HCT116 (cell line): ENCODE measurements at regions not wholly inside any gene's neighbourhood (a gene's known extent, or its start where the extent isn't known, plus 50 kb on each side); places are given as distances from the start of the nearest gene placed in this dataset.

Experiments used
- ATAC-seq: fragments of 200-7000 bp; cut with Tn5 transposase; 2 replicates; pipeline ENCODE4 v1.9.1; 2020; ENCODE audit warnings: mild to moderate bottlenecking, moderate library complexity
- BruUV-seq: library from RNA; stranded (reverse); fragments of 400-500 nt; replicated peaks from 2 replicates; lab custom pipeline; 2021; lab: Mats Ljungman, UMichigan
- CTCF ChIA-PET: fragments of 300-600 bp; sonication (Branson Sonifier 250); formaldehyde crosslinking; loops from one replicate; lab custom pipeline; 2021; ENCODE audit warnings: antibody characterized with exemption; lab: Charles Lee
- POLR2A ChIA-PET: fragments of 300-600, 350-600 bp; sonication (Branson Sonifier 250); formaldehyde crosslinking; loops from one replicate; lab custom pipeline; 2021; ENCODE audit warnings: antibody characterized with exemption; lab: Charles Lee
- RAD21 ChIA-PET, 2 experiments: fragments of 300-600 bp; sonication (Branson Sonifier 250); formaldehyde crosslinking; loops; one replicate each; lab custom pipeline; 2023; ENCODE audit warnings: low total read pairs in 2 of 2; ENCODE audit not compliant: uncharacterized antibody in 2 of 2, unreplicated experiment in 2 of 2, low non-redundant PET in 1 of 2; lab: Charles Lee
- DNase-seq: peaks from one replicate; pipeline ENCODE4 v3.0.0-alpha.2; 2010; ENCODE audit warnings: low read depth, low spot score
- H2AFZ ChIP-seq: fragments of 200-600 bp; shearing (Covaris generic), sonication (generic); 2 replicates; pipeline ENCODE4 v1.6.1; 2017; ENCODE audit warnings: low read depth, mixed run types, mixed read lengths, antibody characterized with exemption, low read length; ENCODE audit not compliant: poor library complexity, severe bottlenecking
- H3K27ac ChIP-seq: 2 replicates; pipeline ENCODE4 v1.5.1; 2012; ENCODE audit warnings: low read depth, low read length
- H3K27me3 ChIP-seq: fragments of 200-600 bp; sonication (generic); 2 replicates; pipeline ENCODE4 v1.6.1; 2016; ENCODE audit warnings: mixed run types, low read length, mixed read lengths; ENCODE audit not compliant: insufficient read depth
- H3K36me3 ChIP-seq, 2 experiments: fragments of 200-500 bp in 1 of 2; fragments of 200-600 bp in 1 of 2; sonication (Bioruptor generic) in 1 of 2; sonication (generic) in 1 of 2; 2 replicates each; pipeline versions ENCODE4 v1.5.1 to v1.6.1; 2014 to 2016; ENCODE audit warnings: low read length in 2 of 2, inconsistent platforms in 1 of 2, mixed read lengths in 1 of 2, mixed run types in 1 of 2; ENCODE audit not compliant: insufficient read depth in 2 of 2, control insufficient read depth in 1 of 2
- H3K4me1 ChIP-seq, 2 experiments: fragments of 200-600 bp in 1 of 2; sonication (generic) in 1 of 2; 2 replicates each; pipeline versions ENCODE4 v1.5.1 to v1.6.1; 2012 to 2017; ENCODE audit warnings: low read length in 2 of 2, inconsistent platforms in 1 of 2, mild to moderate bottlenecking in 1 of 2, mixed read lengths in 1 of 2, mixed run types in 1 of 2, moderate library complexity in 1 of 2; ENCODE audit not compliant: insufficient read depth in 2 of 2, control insufficient read depth in 1 of 2
- H3K4me2 ChIP-seq: fragments of 200-600 bp; sonication (generic); 2 replicates; pipeline ENCODE4 v1.6.1; 2017; ENCODE audit warnings: mixed run types, low read length, mixed read lengths
- H3K4me3 ChIP-seq, 2 experiments: fragments of 200-600 bp in 1 of 2; sonication (generic) in 1 of 2; replicated peaks in 1 of 2; 2 replicates each; pipeline ENCODE4 v1.5.1; 2011 to 2016; ENCODE audit warnings: low read length in 2 of 2, control low read depth in 1 of 2, low read depth in 1 of 2, mild to moderate bottlenecking in 1 of 2, mixed read lengths in 1 of 2, mixed run types in 1 of 2
- H3K79me2 ChIP-seq: fragments of 200-600 bp; sonication (generic); 2 replicates; pipeline ENCODE4 v1.6.1; 2017; ENCODE audit warnings: mild to moderate bottlenecking, mixed run types, low read length, moderate library complexity, mixed read lengths; ENCODE audit not compliant: insufficient read depth
- H3K9ac ChIP-seq: fragments of 200-600 bp; sonication (generic); 2 replicates; pipeline ENCODE4 v1.6.1; 2016; ENCODE audit warnings: low read length, mixed read lengths
- H3K9me2 ChIP-seq: fragments of 200-600 bp; sonication (generic), shearing (Covaris generic); 2 replicates; pipeline ENCODE4 v1.6.1; 2017; ENCODE audit warnings: mixed run types, mild to moderate bottlenecking, moderate library complexity; ENCODE audit not compliant: insufficient read depth
- H3K9me3 ChIP-seq, 2 experiments: fragments of 200-500 bp in 1 of 2; fragments of 200-600 bp in 1 of 2; sonication (Bioruptor generic) in 1 of 2; sonication (generic) in 1 of 2; 2 replicates each; pipeline ENCODE4 v1.6.1; 2014 to 2017; ENCODE audit warnings: low read length in 2 of 2, mixed read lengths in 2 of 2, inconsistent platforms in 1 of 2, low read depth in 1 of 2, mild to moderate bottlenecking in 1 of 2, mixed run types in 1 of 2, moderate library complexity in 1 of 2; ENCODE audit not compliant: control insufficient read depth in 1 of 2, insufficient read depth in 1 of 2
- H4K20me1 ChIP-seq: fragments of 200-600 bp; sonication (generic), shearing (Covaris generic); 2 replicates; pipeline ENCODE4 v1.6.1; 2017; ENCODE audit warnings: mixed run types, mild to moderate bottlenecking, moderate library complexity; ENCODE audit not compliant: insufficient read depth
- CEBPB ChIP-seq: IDR thresholded peaks from 2 replicates; pipeline ENCODE4 v1.6.1; 2012; ENCODE audit warnings: low read depth
- EGR1 ChIP-seq: IDR thresholded peaks from 2 replicates; pipeline ENCODE4 v1.6.1; 2012; ENCODE audit warnings: low read depth
- EZH2phosphoT487 ChIP-seq: fragments of 200-600 bp; IDR thresholded peaks from 2 replicates; pipeline ENCODE4 v1.6.1; 2018; ENCODE audit warnings: antibody characterized with exemption, borderline replicate concordance
- FOSL1 ChIP-seq: IDR thresholded peaks from 2 replicates; pipeline ENCODE4 v1.6.1; 2012; ENCODE audit warnings: low read depth
- JUND ChIP-seq: IDR thresholded peaks from 2 replicates; pipeline ENCODE4 v1.6.1; 2012
- POLR2AphosphoS5 ChIP-seq: IDR thresholded peaks from 2 replicates; pipeline ENCODE4 v1.6.1; 2011; ENCODE audit warnings: mild to moderate bottlenecking, low read depth, low read length, moderate library complexity
- RAD21 ChIP-seq: IDR thresholded peaks from 2 replicates; pipeline ENCODE4 v1.6.1; 2012; ENCODE audit warnings: low read depth, mild to moderate bottlenecking
- SIN3A ChIP-seq: IDR thresholded peaks from 2 replicates; pipeline ENCODE4 v1.6.1; 2012; ENCODE audit warnings: low read depth
- SP1 ChIP-seq: IDR thresholded peaks from 2 replicates; pipeline ENCODE4 v1.6.1; 2012; ENCODE audit warnings: low read depth
- SRF ChIP-seq: IDR thresholded peaks from 2 replicates; pipeline ENCODE4 v1.6.1; 2012; ENCODE audit warnings: low read depth
- YY1 ChIP-seq: IDR thresholded peaks from 2 replicates; pipeline ENCODE4 v1.6.1; 2011; ENCODE audit warnings: low read length, low read depth, moderate library complexity, mild to moderate bottlenecking; ENCODE audit not compliant: insufficient replicate concordance; ENCODE audit errors: extremely low read depth
- ZBTB33 ChIP-seq: IDR thresholded peaks from 2 replicates; pipeline ENCODE4 v1.6.1; 2011; ENCODE audit warnings: mild to moderate bottlenecking, low read length, moderate library complexity; ENCODE audit not compliant: insufficient replicate concordance; ENCODE audit errors: extremely low read depth
- intact Hi-C: fragments of 100-400 bp; cut with micrococcal nuclease; formaldehyde crosslinking; loops from 2 replicates; pipeline ENCODE4 v1.10.0; 2022
- TF ChIP-seq, protein P1 (sequence below): IDR thresholded peaks from 2 replicates; pipeline ENCODE4 v1.6.1; 2012
- TF ChIP-seq, protein P2 (sequence below), 3 experiments: fragments of 200-600 bp in 1 of 3; sonication (generic) in 1 of 3; IDR thresholded peaks in 2 of 3; conservative IDR thresholded peaks in 1 of 3; 2 replicates each; pipeline ENCODE4 v1.5.1; 2012 to 2017; ENCODE audit warnings: low read depth in 2 of 3, low read length in 2 of 3, antibody characterized with exemption in 1 of 3, borderline replicate concordance in 1 of 3, control low read depth in 1 of 3, mild to moderate bottlenecking in 1 of 3, mixed read lengths in 1 of 3, mixed run types in 1 of 3, moderate library complexity in 1 of 3; ENCODE audit not compliant: insufficient read depth in 1 of 3
- TF ChIP-seq, protein P3 (sequence below): IDR thresholded peaks from 2 replicates; pipeline ENCODE4 v1.6.1; 2012; ENCODE audit warnings: low read depth

- no peak for TF ChIP-seq ZBTB33
- TF ChIP-seq, protein P1, sequence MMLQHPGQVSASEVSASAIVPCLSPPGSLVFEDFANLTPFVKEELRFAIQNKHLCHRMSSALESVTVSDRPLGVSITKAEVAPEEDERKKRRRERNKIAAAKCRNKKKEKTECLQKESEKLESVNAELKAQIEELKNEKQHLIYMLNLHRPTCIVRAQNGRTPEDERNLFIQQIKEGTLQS: no peak
- TF ChIP-seq EGR1: no peak
- TF ChIP-seq JUND: no peak
- TF ChIP-seq SRF: no peak
- no peak for TF ChIP-seq SIN3A
- TF ChIP-seq POLR2AphosphoS5: no peak
- no peak for TF ChIP-seq YY1
- TF ChIP-seq CEBPB: no peak
- TF ChIP-seq, all 23 proteins: peak for 0
Measured at GRCh38 chr5:58099257-58099656, 360.6 kb downstream of the PLK2 start (continued).

GRCh38 chr5:58094031-58094430 lies 365.9 kb downstream of the PLK2 start:
- no peaks in the 10 kb centered on the region for H3K79me2 ChIP-seq
- no TSS peak for BruUV-seq
- ATAC-seq (no peak), DNase-seq (no peak)
- no peak overlapping the region for H3K4me3 ChIP-seq
- H3K9me2 ChIP-seq: no peaks in the 10 kb centered on the region
- H3K9ac ChIP-seq: no peak overlapping the region
- H3K4me1 ChIP-seq: peaks cover 0 to 2% of the 10 kb centered on the region in 2 experiments; a peak in 1 of 4 replicates
- no peaks in the 10 kb centered on the region for H3K9me3 ChIP-seq
- H4K20me1 ChIP-seq: no peaks in the 10 kb centered on the region
- intact Hi-C loops: no loop called here
- no peak overlapping the region for H2AFZ ChIP-seq
- H3K27me3 ChIP-seq: no peaks in the 10 kb centered on the region
- RAD21 ChIA-PET: no interaction called here
- POLR2A ChIA-PET: no interaction called here
- H3K36me3 ChIP-seq: no peaks in the 10 kb centered on the region
- CTCF ChIA-PET: no interaction called here
- H3K27ac ChIP-seq: no peak overlapping the region
- no peak overlapping the region for H3K4me2 ChIP-seq
- TF ChIP-seq, protein P2, sequence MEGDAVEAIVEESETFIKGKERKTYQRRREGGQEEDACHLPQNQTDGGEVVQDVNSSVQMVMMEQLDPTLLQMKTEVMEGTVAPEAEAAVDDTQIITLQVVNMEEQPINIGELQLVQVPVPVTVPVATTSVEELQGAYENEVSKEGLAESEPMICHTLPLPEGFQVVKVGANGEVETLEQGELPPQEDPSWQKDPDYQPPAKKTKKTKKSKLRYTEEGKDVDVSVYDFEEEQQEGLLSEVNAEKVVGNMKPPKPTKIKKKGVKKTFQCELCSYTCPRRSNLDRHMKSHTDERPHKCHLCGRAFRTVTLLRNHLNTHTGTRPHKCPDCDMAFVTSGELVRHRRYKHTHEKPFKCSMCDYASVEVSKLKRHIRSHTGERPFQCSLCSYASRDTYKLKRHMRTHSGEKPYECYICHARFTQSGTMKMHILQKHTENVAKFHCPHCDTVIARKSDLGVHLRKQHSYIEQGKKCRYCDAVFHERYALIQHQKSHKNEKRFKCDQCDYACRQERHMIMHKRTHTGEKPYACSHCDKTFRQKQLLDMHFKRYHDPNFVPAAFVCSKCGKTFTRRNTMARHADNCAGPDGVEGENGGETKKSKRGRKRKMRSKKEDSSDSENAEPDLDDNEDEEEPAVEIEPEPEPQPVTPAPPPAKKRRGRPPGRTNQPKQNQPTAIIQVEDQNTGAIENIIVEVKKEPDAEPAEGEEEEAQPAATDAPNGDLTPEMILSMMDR (IDR thresholded peaks at IDR 0.05 in 2 of 3, conservative IDR thresholded peaks at IDR 0.05 in 1 of 3; ENCODE audit: borderline replicate concordance in 1 of 3, insufficient read depth in 1 of 3, low read depth in 2 of 3, low read length in 2 of 3): no peak
- TF ChIP-seq CEBPB (no peak), EZH2phosphoT487 (no peak), JUND (no peak), ZBTB33 (no peak), FOSL1 (no peak), SP1 (no peak), RAD21 (no peak), POLR2AphosphoS5 (no peak)
- TF ChIP-seq, protein P3, sequence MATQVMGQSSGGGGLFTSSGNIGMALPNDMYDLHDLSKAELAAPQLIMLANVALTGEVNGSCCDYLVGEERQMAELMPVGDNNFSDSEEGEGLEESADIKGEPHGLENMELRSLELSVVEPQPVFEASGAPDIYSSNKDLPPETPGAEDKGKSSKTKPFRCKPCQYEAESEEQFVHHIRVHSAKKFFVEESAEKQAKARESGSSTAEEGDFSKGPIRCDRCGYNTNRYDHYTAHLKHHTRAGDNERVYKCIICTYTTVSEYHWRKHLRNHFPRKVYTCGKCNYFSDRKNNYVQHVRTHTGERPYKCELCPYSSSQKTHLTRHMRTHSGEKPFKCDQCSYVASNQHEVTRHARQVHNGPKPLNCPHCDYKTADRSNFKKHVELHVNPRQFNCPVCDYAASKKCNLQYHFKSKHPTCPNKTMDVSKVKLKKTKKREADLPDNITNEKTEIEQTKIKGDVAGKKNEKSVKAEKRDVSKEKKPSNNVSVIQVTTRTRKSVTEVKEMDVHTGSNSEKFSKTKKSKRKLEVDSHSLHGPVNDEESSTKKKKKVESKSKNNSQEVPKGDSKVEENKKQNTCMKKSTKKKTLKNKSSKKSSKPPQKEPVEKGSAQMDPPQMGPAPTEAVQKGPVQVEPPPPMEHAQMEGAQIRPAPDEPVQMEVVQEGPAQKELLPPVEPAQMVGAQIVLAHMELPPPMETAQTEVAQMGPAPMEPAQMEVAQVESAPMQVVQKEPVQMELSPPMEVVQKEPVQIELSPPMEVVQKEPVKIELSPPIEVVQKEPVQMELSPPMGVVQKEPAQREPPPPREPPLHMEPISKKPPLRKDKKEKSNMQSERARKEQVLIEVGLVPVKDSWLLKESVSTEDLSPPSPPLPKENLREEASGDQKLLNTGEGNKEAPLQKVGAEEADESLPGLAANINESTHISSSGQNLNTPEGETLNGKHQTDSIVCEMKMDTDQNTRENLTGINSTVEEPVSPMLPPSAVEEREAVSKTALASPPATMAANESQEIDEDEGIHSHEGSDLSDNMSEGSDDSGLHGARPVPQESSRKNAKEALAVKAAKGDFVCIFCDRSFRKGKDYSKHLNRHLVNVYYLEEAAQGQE: no peak
- TF ChIP-seq, protein P1: no peak
